Stimulated activated effector memory CD8-positive, alpha-beta T cell treated with anti-CD3 and anti-CD28 coated beads, Interleukin-12 subunit alpha, Interleukin-12 subunit beta, amount 100 ng/mL, for 72 hours (primary cell): ENCODE measurements at regions not wholly inside any gene's neighbourhood (a gene's known extent, or its start where the extent isn't known, plus 50 kb on each side); places are given as distances from the start of the nearest gene placed in this dataset.
"Not testable (repeated sequence)": the region's sequence is repeated elsewhere in the genome, so short reads cannot be mapped to it uniquely, and the experiment has no call there.

ENCODE experiments used
- ATAC-seq: fragments of 150-1000 bp; cut with Tn5 transposase; 2 replicates; pipeline ENCODE4 v1.10.0; 2021
- DNase-seq, 2 donors: peaks; one replicate each; pipeline ENCODE4 v3.0.0; 2021 to 2022; ENCODE audit warnings: low spot score in 2 of 2
- H3K27ac Mint-ChIP-seq: one replicate; pipeline ENCODE4 v1.8.0; 2022; ENCODE audit warnings: mild to moderate bottlenecking, mixed read lengths
- H3K36me3 Mint-ChIP-seq: one replicate; pipeline ENCODE4 v1.8.0; 2022; ENCODE audit warnings: mild to moderate bottlenecking, mixed read lengths
- H3K4me1 Mint-ChIP-seq: one replicate; pipeline ENCODE4 v1.8.0; 2022; ENCODE audit warnings: mixed read lengths
- H3K4me3 Mint-ChIP-seq: one replicate; pipeline ENCODE4 v1.8.0; 2022; ENCODE audit warnings: mild to moderate bottlenecking, mixed read lengths
- H3K9me3 Mint-ChIP-seq: one replicate; pipeline ENCODE4 v1.8.0; 2022; ENCODE audit warnings: mixed read lengths

DNA sequence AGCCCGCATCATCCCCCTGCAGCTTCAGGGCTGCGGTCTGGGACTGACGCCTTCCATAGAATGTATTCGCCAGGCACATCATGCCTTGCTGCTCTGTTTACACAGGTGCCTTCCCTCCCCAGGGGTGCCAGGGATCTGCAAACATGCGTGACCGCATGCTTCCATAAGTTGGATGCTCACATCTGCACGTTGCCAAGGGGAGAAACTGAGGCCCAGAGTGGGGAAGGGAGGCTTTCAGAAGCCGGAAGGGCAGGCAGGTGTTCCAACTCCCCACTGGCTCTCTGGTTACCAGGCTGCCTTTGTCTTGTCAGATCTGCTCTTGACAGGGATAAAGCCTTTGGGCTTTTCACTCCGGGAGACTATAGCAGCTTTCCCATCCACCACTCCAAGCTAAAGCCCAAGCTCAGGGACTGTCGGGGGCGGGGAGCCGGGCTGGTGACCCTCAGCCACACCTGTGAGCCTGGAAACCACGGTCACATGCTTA, 125.8 kb upstream of the TNP1 start:
- H3K9me3 Mint-ChIP-seq, result peaks cover 4% of the 10 kb centered on the region

DNA sequence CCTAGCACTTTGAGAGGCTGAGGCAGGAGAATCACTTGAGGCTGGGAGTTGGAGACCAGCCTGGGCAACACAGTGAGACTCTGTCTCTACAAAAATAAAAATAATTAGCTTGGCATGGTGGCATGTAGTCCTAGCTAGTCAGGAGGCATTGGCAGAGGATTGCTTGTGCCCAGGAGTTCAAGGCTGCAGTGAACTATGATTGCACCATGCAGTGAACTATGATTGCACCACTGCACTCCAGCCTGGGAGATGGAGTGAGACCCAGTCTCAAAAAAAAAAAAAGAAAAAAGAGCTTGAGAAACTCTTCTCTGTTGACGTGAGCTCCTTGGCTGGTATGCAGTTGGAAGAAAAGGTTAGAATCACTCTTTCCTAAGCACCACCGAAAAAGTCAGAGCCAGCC, 125.1 kb upstream of the TNP1 start:
- DNase-seq (no peak), ATAC-seq (no peak)
- Mint-ChIP-seq H3K4me1 (no peaks in the 10 kb centered on the region), H3K4me3 (no peak overlapping the region), H3K36me3 (no peaks in the 10 kb centered on the region), H3K9me3 (peaks cover 4% of the 10 kb centered on the region), H3K27ac (no peak overlapping the region)

More for the DNA sequence above, 125.8 kb upstream of the TNP1 start:
- ATAC-seq, result no peak
- H3K4me1 Mint-ChIP-seq, result no peaks in the 10 kb centered on the region
- no peaks in the 10 kb centered on the region for H3K36me3 Mint-ChIP-seq
- DNase-seq, result no peak
- no peak overlapping the region for H3K27ac Mint-ChIP-seq
- no peak overlapping the region for H3K4me3 Mint-ChIP-seq

DNA sequence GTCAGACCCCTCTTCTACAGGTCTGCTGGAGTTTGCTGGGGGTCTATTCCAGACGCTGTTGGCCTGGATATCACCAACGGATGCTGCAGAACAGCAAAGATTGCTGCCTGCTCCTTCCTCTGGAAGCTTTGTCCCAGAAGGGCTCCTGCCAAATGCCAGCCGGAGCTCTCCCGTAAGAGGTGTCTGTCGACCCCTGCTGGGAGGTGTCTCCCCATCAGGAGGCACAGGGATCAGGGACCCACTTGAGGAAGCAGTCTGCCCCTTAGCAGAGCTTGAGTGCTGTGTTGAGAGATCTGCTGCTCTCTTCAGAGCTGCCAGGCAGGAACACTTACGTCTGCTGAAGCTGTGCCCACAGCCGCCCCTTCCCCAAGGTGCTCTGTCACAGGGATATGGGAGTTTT, 122.1 kb upstream of the TNP1 start:
- ATAC-seq, H3K36me3 Mint-ChIP-seq, H3K4me1 Mint-ChIP-seq, H3K4me3 Mint-ChIP-seq, DNase-seq, H3K27ac Mint-ChIP-seq: not testable (repeated sequence)
- peaks cover 12% of the 10 kb centered on the region for H3K9me3 Mint-ChIP-seq

DNA sequence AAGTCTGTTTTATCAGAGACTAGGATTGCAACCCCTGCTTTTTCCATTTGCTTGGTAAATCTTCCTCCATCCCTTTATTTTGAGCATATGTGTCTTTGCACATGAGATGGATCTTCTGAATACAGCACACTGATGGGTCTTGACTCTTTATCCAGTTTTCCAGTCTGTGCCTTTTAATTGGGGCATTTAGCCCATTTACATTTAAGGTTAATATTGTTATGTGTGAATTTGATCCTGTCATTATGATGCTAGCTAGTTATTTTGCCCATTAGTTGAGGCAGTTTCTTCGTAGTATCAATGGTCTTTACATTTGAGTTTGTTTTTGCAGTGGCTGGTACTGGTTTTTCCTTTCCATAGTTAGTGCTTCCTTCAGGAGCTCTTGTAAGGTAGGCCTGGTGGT, 120.6 kb upstream of the TNP1 start:
- not testable (repeated sequence) for H3K27ac Mint-ChIP-seq, H3K4me1 Mint-ChIP-seq, H3K36me3 Mint-ChIP-seq, ATAC-seq, H3K4me3 Mint-ChIP-seq, DNase-seq
- H3K9me3 Mint-ChIP-seq, result peaks cover 12% of the 10 kb centered on the region

DNA sequence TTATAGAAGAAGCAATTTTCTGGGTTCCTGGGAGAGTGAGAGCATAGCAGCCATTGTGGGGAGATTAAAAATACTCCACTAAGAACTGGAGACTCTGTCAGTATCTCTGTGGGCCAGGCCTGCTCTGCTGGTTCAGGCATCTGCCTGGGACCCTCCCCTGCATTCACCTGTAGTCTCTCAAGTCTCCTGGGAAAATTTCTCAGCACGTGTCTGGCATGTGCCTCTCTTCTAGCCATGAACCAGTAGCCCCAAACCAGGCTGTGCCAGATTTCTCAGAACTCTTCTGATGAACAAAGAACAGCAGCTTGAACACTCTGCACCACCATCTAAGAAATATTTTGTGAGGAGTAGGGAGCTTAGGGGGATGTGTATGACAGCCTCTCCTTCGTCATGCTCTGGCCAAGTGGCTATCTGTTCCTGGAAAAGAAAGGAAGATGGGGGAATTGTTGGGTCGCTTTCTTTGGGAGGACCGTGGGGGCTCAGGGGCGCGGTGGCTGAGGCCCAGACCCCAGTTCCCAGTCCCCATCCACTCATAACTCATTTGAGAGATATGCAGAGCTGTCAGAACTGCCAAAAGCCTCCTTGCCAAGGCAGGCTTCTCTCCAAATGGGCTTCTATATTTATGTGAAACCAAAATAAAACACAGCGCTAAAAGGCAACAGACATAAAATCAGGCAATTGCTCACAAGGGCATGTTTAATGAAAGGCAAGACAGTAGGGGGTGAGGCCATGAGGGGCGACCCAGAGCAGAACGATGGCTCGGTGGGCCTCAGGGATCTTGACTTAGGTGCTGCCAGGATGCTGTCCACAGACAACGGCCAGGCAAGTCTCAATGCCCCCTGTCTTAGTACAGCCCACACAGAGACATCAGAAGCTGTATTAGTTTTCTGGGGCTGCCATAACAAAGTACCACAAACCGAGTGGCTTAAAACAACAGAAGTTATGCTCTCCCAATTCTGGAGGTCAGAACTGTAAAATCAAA, 114.7 kb upstream of the TNP1 start:
- H3K36me3 Mint-ChIP-seq, result no peaks in the 10 kb centered on the region
- peak; percentile 19 for ATAC-seq
- H3K27ac Mint-ChIP-seq, result no peak overlapping the region
- no peak for DNase-seq
- H3K4me1 Mint-ChIP-seq, result no peaks in the 10 kb centered on the region
- H3K9me3 Mint-ChIP-seq, result peaks cover 4% of the 10 kb centered on the region
- H3K4me3 Mint-ChIP-seq, result no peak overlapping the region

DNA sequence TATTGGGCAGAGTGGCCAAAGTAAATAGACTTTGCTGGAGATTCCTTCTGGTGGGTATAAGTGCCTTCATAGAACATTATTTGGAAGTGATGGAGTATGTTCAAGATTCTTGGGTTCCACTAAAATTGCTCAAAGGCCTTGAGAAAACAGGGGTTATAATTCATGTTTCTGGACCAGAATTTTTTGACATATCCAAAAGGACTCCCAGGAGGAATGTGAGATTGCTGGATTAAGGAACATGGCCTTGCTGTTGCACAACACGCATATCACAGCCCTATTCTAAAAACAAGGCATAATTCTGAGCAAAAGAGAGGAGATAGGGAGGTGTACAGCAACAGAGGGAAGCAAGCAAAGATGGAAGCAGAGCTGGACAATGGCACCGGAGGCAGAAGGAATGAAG, 111.7 kb upstream of the TNP1 start:
- Mint-ChIP-seq H3K36me3 (no peaks in the 10 kb centered on the region), H3K27ac (no peak overlapping the region), H3K9me3 (no peaks in the 10 kb centered on the region), H3K4me1 (no peaks in the 10 kb centered on the region), H3K4me3 (no peak overlapping the region)
- DNase-seq (no peak), ATAC-seq (no peak)

DNA sequence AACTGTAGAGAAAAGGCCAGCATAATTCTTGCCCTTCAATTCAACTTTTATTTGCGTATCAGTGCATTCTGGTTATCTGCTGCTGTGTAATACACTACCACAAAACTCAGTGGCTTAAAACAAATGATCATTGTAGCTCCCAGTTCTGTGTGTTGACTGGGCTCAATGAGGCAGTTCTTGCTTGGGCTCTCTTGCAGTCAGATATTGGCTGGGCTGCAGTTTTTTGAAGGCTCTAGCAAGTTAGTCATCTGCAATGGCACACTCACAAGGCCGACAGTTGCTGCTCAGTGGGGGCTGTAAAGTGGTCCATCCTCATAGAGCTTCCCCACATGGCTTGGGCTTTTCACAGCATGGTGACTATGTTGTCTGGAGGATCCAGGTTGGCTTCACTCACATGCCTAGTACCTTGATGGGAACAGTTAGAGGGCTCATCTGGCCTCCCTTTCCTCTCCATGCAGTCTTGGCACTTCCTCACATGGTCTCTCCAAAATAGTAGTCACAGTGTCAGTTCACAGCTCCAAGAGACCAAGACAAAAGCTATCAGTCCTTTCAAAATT, 110.6 kb upstream of the TNP1 start:
- no peaks in the 10 kb centered on the region for H3K4me1 Mint-ChIP-seq
- ATAC-seq (no peak), DNase-seq (no peak)
- H3K9me3 Mint-ChIP-seq, result no peaks in the 10 kb centered on the region
- no peaks in the 10 kb centered on the region for H3K36me3 Mint-ChIP-seq
- H3K27ac Mint-ChIP-seq, result no peak overlapping the region
- H3K4me3 Mint-ChIP-seq, result no peak overlapping the region

DNA sequence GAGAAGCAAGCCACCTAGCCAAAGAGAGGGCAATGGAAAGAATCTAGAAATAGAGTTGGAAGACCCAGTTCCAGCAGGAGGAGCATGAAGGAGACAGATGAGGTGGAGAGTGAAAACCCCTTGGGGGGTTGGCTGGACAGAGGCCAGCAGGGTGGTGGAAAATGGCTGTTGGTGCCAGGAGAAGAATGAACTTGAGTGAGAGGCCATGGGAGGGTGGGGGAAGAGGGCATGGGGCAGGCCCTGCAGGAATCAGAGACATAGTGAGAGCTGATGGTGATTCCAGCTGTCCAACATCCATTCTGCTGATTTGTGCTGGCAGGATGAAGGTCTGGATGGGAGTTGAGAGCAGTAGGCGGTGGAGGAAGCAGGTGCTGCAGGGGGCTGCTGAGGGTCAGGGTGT, 108.0 kb upstream of the TNP1 start:
- no peak overlapping the region for H3K27ac Mint-ChIP-seq
- no peak overlapping the region for H3K4me3 Mint-ChIP-seq
- no peaks in the 10 kb centered on the region for H3K9me3 Mint-ChIP-seq
- no peaks in the 10 kb centered on the region for H3K36me3 Mint-ChIP-seq
- H3K4me1 Mint-ChIP-seq, result no peaks in the 10 kb centered on the region
- no peak for DNase-seq
- ATAC-seq, result no peak

DNA sequence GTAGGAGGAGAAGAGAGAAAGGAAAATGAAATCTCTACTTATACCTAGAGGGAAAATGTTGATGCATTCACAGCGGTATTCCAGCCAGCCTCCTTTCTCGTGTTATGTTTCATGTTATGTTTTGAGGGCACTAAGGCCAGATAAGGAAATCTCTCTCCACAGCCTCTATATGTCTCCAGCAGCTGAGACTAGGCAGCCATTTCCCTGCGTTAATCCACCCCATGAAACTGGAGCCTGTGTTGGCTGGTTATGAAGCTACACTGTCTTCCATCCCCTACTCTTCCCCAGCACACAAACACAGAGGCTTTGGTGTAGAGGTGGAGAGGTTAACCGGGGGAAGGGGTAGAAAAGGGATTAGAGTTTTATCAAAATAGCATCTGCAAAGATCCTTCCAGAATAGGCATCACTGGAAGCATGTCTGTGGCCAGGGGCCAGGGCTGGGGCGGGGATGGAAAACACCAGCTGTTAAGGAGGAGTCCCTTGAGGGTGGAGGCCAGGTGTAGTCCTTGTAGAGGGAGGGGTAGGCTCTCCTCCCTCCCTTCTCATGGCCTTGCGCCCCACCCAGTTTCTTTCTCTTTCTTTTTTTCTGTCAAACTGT, 100.9 kb upstream of the TNP1 start:
- H3K4me3 Mint-ChIP-seq, result no peak overlapping the region
- peak; percentile 32 for ATAC-seq
- no peak for DNase-seq
- H3K9me3 Mint-ChIP-seq, result peaks cover 3% of the 10 kb centered on the region
- no peak overlapping the region for H3K27ac Mint-ChIP-seq
- H3K4me1 Mint-ChIP-seq, result no peaks in the 10 kb centered on the region
- no peaks in the 10 kb centered on the region for H3K36me3 Mint-ChIP-seq

DNA sequence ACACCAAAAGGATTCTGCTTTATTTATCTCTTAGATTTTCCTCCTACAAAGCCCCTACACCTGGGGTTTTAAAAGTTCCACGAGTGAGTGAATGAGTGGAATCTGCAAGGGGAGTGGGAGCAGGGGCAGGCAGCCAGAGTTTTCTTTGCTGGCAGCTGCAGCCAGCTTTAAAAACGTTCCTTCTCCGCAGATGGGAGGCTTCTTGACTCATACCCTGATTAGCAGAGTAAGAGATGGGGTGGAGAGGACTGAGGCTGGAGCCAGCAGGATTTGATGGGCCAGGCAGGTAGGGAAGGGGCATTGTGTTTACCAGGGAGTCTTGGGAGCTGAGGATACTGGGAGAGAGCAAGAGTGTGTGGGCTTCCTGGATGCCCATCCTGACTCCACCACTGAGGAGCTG, 99.6 kb upstream of the TNP1 start:
- no peaks in the 10 kb centered on the region for H3K4me1 Mint-ChIP-seq
- H3K36me3 Mint-ChIP-seq, result no peaks in the 10 kb centered on the region
- no peak overlapping the region for H3K27ac Mint-ChIP-seq
- ATAC-seq (no peak), DNase-seq (no peak)
- peaks cover 5% of the 10 kb centered on the region for H3K9me3 Mint-ChIP-seq
- no peak overlapping the region for H3K4me3 Mint-ChIP-seq

DNA sequence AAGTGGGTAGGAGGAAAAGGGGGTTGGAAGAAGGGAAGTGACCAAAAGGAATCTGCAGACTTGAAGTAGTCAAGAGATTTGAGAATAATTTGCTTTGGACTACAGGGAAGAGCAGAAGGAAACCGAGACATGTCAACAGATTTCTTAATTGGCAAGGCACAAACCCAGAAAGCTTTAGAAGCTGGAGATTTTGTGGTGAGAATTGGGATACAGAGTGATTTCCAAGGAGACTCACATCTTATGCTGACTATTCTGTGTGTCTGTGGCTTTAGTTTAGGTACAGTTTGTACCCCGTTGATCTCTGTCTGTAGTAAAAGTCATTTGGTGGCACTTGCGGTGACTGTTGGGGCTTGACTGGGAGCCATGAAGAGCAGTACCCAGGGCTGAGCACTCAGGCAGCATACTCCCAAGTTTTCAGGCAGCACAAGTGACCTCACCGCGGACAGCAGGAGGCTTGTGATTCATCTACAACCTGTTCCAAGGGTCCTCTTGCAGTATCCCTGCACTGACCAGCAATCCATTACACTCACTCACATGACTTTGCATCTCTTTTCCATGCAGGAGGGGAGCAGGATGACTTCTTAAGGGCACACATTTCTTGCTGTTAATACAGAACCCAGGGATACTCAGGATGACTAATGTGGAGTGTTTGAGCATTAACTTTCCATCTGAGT, 97.1 kb upstream of the TNP1 start:
- ATAC-seq, result no peak
- no peak overlapping the region for H3K4me3 Mint-ChIP-seq

DNA sequence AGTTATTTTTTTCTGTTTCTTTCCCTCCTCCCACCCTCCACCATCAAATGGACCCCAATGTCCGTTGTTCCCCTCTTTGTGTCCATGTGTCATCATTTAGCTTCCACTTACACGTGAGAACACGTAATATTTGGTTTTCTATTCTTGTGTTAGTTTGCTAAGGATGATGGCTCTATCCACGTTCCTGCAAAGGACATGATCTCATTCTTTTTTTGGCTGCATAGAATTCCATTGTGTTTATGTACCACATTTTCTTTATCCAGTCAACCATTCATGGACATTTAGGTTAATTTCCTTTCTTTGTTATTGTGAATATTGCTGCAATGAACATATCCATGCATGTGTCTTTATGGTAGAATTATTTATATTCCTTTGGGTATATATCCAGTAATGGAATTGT, 91.3 kb upstream of the TNP1 start:
- DNase-seq (no peak), ATAC-seq (no peak)
- Mint-ChIP-seq H3K36me3 (no peaks in the 10 kb centered on the region), H3K4me1 (no peaks in the 10 kb centered on the region), H3K27ac (no peak overlapping the region), H3K4me3 (no peak overlapping the region), H3K9me3 (peaks cover 8% of the 10 kb centered on the region)

More for the DNA sequence above, 97.1 kb upstream of the TNP1 start:
- Mint-ChIP-seq H3K27ac (no peak overlapping the region), H3K36me3 (no peaks in the 10 kb centered on the region), H3K4me1 (no peaks in the 10 kb centered on the region), H3K9me3 (peaks cover 9% of the 10 kb centered on the region)
- no peak for DNase-seq

DNA sequence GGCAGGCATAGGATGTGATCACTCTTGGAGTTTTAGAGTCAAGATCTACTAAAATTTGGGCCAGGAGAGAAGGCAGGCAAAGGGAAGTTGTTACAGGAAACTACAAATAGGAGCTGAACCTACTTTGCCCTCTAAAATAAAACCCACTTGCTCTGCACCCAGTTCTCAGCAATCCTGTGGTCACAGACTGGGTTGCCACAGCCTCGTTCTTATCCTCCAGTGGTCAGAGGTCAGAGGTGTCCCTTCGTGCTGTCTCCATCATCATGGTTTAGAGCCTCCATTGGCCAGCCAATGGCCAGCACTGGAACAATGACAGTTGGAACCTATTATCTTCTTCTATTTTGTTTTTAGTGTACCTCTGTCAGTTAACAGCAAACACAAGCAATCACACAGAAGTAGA, 90.7 kb upstream of the TNP1 start:
- ATAC-seq, result no peak
- H3K27ac Mint-ChIP-seq, result no peak overlapping the region
- no peak for DNase-seq
- H3K36me3 Mint-ChIP-seq, result no peaks in the 10 kb centered on the region
- H3K4me1 Mint-ChIP-seq, result no peaks in the 10 kb centered on the region
- no peak overlapping the region for H3K4me3 Mint-ChIP-seq
- H3K9me3 Mint-ChIP-seq, result peaks cover 8% of the 10 kb centered on the region

DNA sequence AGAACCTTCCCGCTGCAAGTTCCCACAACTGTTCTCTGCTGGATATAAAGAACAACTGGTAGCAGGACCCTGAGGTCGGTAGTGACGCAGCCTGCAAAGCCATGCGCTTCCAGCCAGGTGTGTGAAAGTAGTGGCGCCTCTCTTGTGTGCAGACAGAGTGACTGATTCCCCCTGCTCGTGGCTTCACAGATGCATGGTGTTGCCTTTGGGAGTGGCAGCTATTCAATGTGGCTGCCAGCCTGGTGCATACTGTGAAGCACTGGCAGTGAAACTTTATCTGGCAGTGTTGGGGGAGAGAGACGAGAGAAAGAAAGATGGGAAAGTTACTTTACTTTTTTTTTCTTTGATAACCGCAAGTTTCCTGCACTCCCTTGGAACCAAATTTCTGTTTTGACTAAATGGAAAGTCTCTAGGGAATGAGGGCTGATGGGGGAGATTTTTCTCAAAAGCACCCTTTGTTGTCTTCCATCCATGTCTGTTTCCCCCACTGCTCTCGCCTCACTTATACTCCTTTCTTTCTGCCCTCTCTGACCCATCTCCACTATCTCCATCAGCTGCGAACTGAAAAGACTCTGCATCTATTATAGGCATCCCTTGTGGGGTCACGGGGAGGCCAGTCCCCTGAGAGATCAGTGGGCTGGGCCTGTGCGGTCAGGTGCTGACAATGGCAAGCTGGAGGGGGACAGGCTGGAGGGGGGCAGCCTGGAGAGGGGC, 90.0 kb upstream of the TNP1 start:
- Mint-ChIP-seq H3K9me3 (peaks cover 8% of the 10 kb centered on the region), H3K36me3 (no peaks in the 10 kb centered on the region), H3K4me1 (no peaks in the 10 kb centered on the region), H3K27ac (no peak overlapping the region), H3K4me3 (no peak overlapping the region)
- ATAC-seq (no peak), DNase-seq (no peak)

DNA sequence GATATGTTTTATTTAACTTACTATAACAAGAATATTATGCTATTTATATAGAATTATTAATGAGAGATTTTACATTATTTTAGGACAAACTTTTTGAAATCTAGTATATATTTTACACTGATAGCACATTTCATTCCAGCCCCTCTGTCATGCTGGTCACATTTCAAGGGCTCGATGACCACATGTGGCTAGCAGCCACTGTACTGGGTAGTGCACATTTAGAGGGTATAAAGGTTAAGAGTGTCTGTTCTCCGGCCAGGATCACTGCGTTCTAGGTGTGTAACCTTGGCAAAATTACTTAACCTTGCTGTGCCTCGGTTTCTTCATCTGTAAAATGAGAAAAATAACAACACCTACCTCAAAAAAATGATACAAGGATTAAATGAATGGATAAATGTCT, 87.2 kb upstream of the TNP1 start:
- ATAC-seq (no peak), DNase-seq (no peak)
- no peak overlapping the region for H3K27ac Mint-ChIP-seq
- H3K36me3 Mint-ChIP-seq, result no peaks in the 10 kb centered on the region
- no peaks in the 10 kb centered on the region for H3K4me1 Mint-ChIP-seq
- H3K4me3 Mint-ChIP-seq, result no peak overlapping the region
- peaks cover 4% of the 10 kb centered on the region for H3K9me3 Mint-ChIP-seq
